Retina (tissue), 1 donor: ENCODE measurements at regions not wholly inside any gene's neighbourhood (a gene's known extent, or its start where the extent isn't known, plus 50 kb on each side); places are given as distances from the start of the nearest gene placed in this dataset.
A peak's percentile ranks its signal among the peaks of the same experiment; 100 is the strongest.
"Not testable (repeated sequence)": the region's sequence is repeated elsewhere in the genome, so short reads cannot be mapped to it uniquely, and the experiment has no call there.

Source experiments
- DNase-seq: peaks from one replicate; pipeline ENCODE4 v3.0.0-alpha.2; 2016

DNA sequence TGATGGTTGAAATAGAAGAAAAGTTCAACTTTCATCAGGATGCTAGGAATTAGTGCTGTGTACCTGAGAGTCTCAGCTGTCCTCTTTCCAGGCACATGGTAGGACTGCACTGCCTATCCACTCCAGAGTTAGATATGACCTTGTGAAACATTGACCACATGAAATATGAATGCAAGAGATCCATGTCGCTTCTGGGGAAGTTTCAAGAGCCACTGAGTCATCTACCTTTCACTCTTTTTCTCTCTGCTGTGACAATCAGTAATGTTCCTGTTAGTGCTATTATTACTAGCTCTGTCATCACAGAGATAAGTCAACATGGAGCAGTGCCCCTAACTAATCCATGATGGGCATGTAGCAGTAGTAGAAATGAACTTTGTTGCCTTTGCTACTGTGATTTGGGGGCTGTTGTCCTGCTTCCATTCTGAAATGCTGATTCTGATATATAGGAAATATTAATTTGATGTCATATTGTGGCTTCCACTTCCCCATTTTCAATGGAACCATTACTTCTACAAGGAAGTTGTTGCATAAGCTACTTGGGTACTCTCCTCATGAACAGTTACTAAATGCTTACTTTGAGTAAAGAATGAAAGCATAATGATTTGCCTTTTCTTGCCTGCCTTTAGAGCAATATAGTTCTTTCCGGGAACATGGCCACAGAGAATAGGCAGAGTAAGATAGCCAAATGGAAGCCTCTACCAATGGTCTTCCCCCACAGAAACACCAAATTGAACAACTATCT, 192.8 kb upstream of the ZNF521 start:
- no peak for DNase-seq

DNA sequence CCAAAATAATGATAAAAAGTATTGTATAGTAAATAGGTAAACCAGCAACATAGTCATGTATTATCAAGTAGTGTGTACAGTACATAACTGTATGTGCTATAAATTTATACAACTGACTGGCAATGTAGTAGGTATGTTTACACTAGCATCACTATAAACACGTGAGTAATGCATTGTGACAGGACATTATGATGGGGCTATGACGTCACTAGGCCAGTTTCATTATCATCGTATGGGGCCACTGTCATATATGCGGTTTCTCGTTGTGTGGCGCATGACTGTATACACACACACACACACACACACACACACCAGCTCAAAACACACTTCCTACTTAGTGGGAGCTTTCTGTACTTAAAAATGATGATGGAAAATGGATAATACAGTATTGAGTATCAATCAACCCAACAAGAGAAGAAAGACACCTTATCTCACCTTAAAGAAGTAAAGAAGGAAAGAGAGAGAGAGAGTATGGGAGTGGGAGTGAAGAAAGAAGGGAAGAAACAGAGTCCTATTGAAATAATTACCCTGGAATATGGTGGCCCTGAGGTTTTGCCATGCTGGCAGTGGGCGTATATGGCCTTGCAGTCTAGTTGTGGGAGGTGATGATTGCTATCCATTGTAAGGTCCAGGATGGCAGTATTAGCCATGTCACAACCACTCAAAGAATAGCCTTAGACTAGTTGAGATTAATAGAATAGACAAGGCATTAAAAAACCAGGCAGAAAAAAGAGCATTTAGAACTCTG, 186.4 kb upstream of the ZNF521 start:
- DNase-seq: no peak

DNA sequence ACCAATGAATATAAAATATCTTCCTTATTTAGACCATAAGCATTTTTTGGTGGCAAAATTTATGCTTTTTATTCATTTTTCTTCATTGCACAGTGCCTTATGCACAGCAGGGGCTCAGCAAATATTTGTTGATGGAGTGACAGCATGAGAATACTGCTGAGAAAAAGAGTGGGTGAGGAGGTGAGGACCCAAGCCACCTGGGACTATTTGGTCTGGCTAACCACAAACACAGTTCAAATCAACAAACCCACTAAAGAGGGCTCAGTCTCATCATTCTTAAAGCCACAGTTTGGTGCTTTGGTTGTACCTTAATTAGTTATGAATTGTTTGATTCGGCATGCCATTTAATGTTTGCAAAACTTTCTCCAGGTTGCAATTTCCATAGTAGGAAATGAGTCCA, 183.5 kb upstream of the ZNF521 start:
- no peak for DNase-seq

DNA sequence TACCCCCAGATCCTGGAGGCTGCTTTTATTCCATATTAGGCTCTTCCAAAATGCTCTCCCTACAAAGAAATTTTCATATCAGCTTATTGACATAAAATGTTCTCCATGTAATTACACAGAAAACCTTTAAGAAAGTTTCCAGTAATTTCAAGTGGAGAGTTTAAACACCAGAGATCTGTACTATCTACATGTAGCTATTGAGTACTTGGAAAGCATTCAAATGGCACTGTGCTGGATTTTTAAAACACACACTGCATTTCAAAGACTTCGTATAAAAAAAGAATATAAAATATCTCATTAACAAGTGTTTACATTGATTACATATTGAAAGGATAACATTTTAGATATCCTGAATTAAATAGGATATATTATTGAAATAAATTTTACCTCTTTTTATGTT, 182.4 kb upstream of the ZNF521 start:
- no peak for DNase-seq

DNA sequence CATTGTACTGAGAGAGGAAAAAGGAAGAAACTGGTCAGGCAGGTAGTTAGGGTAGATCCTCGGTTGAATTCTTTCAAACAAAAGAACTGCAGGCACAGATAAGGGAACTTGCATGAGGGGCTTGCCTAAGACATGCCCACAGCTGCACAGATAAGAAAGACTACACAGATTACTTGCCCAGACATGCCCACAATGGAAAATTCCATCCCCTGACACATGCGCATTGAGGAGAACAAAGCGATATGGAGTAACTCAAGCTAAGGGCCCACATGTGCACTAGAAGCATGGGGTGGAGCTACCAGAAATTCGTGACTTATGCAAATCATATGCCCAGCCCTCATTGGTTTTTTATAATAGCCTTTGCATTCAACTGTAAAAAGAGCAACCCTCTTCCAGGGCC, 181.3 kb upstream of the ZNF521 start:
- DNase-seq: no peak

DNA sequence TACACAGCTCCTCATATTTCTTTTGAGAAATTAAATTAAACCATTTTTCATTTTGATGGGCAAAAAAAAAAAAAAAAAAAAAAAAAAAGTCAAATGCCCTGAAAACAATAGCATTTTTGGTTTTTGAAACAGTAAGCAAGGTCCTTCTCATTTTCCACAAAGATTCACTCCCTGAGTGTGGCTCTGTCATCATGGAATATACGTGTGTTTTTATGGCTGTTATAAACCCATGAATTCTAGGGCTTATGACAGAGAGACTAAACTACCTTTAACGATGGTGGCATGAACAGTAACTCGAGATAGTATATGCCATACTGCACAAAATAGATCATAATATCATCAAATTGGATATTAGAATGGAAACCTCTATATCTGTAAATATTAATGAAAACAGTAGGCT, 179.2 kb upstream of the ZNF521 start:
- no peak for DNase-seq

DNA sequence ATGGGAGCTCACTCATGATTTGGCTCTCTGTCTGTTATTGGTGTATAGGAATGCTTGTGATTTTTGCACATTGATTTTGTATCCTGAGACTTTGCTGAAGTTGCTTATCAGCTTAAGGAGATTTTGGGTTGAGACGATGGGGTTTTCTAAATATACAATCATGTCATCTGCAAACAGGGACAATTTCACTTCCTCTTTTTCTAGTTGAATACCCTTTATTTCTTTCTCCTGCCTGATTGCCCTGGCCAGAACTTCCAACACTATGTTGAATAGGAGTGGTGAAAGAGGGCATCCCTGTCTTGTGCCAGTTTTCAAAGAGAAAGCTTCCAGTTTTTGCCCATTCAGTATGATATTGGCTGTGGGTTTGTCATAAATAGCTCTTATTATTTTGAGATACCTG, 173.8 kb upstream of the ZNF521 start:
- DNase-seq: not testable (repeated sequence)

DNA sequence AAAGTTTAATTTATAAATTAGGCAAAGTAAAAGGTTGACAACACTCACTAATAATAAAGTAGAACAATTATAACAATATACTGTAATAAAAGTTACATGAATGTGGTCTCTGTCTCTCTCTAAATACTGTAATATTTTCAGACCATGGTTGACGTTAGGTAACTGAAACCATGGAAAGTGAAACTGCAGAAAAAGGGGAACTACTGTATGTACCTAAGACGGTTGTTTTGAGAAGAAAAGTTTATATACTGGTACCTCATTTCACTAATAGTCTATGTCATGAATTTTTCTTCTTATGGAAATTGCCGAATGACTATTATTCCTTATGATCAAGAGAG, 166.7 kb upstream of the ZNF521 start:
- DNase-seq: no peak

DNA sequence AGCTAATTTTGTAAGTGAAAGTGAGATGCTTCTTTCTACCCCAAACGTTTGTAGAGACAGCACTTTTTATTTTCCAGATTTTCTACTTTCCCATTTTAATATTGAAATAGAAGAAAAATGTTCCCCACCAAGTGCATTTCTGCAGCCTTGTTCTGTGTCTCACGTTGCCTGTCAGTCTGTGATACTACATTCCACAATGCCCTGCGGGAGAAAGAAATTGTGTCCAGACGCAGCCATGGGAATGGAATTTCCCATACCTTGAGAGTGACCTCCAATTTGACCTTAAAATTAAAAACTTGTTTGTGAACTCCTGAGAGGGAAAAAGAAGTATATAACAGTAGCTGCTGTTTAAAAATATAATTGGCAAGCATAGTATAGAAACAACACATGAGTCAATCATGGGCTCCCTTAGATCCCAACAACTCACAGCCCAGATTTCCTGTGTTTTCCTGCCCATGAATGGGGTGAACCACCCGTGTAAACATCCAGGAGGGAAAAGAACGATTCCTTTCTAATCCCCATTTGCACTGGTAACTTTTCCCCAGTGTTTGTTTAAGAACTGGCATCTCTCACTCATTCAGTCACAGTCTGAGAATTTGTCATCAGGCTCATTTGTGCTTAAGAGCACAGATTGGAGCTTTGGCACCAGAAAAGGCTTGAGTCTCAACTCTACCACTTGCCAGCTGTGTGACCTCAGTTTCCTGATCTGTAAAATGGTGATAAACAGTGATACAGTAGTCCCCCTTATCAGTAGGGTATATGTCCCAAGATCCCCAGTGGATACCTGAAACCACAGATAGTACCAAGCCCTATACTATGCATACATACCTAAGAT, 166.1 kb upstream of the ZNF521 start:
- DNase-seq: no peak

DNA sequence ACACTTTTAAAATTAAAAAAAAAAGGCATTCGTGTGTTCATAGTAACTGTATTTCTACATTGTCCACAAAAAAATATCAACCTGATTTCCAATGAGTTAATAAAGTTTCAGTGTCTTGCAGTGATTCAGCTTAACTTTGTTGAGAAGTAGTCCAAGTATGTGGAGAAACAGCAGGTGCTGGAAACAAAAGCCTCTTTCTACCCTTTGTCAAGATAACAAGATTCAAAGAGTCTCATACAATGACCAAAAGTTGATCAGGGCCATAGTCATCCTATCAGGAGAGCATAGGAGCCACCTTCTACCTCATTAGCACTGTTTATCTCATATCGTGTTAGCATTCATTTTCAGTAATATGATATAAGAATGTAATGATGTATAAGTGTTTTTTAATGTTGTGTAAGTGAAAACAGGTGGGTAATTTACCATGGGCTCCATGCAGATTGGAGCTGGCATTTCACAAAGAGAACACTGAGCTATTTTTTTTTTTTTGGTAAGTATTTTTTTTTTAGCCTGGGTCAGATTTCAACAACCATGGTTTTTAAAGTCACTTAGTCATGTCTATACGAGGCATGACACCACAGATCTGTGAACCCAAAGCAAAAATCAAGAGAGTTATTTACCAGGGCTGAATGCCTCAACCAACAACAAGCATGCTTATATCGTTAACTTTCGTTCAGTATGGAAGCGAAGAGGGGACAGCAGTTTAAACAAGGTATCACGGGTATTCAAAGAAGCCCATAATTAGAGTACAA, 165.0 kb upstream of the ZNF521 start:
- DNase-seq: no peak

DNA sequence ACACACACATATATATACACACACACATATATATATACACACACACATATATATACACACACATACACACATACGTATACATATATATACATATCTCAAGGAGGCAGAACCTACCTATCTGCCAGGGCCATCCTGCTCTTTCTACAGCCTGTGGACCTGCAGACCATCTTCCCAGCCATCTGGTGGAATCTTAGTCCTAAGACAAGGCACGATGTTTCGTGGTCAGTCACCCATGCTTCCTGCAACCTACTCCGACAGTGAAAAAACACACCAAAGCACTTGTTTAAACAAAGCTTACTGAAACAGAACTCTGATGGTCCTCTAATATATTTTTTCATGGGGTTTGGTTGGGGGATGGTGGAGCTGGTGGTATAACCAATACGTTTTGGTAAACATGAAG, 164.2 kb upstream of the ZNF521 start:
- DNase-seq: no peak

DNA sequence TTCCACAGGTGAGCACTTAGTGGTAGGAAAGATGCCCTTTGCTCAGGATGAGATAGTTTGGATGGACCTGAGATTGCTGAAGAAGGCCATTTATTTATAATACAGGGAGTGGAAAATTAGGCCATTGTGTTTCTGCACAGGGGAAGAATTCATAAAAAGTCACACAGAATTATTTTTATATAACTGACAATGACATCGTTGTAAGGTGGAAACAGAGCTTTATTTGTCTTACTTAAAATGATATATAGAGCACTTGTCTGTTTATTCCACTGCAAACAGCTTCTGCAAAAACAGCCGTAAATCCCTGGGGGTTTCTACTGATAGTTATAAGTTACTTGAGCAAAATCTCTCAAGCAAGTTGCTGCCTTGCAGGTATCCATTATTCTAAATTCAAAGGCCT, 158.1 kb upstream of the ZNF521 start:
- DNase-seq: no peak

DNA sequence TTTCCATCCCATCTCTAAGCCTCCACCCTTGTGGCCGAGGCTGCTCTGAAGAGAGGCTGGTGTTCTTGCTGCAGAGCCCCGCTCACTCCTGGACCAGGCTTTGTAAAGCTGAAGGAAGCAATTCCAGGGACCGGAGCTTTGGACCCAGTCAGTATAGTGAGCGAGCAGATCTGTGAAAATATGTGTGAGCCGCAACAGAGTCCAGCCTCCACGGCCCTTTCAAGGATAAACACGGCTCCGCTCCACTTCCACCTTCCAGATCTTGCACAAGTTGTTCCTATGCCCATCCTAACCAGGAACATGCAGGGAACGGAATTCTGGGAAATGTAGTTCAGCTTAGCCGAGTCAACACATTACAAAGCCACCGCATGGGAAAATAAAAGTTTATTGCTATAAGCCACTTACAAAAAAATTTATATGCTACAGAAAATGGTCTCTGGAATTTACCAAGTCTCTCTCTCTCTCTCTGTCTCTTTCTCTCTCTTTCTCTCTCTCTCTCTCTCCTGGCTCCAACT, 151.7 kb upstream of the ZNF521 start:
- DNase-seq: peak; percentile 75

DNA sequence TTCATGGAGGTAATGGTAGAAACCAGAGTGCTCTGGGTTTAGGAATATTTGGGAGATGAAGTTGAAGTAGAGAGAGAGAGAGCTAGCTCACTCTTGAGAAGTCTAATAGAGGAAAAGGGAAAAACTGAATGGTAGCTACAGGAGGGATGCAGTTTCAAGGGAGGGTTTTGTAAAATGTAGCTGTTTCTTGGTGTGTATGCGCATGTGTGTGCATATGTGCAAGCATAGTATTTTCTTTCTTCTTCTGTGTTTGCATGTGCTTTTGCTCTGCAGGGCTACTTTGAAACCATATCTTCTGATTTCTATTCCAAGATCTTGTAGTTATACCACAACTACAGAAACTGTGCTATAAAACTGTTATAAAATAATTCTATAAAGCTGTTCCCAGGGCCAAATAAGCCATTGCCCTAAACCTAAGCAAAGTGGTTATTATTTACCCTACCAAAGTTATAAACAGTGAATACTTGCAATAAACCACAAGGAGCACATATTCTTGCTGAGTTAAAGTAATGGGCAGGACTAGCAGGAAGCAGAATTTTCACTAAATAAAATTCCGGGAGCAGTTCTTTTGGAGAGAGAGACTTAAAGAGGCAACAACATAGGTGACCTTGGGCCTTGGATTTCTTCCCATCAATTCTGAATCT, 145.3 kb upstream of the ZNF521 start:
- no peak for DNase-seq

DNA sequence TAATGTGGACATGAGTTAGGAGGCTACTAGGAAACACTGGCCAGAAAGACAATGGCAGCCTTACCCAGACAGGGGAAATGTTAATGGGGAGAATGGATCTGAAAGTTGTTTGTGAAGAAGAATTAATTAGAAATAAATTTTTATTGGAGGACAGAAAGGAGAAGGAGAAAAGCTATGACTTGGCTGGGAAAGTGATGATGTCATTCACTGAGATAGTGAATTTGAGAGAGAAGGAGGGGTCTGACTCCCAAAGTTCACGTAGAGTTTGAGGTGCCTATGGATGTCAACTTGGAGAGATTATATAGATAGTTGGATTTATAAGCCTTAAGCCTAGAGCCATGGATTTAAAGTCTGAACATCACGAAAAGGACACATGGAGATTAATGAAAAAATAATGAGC, 144.6 kb upstream of the ZNF521 start:
- no peak for DNase-seq

DNA sequence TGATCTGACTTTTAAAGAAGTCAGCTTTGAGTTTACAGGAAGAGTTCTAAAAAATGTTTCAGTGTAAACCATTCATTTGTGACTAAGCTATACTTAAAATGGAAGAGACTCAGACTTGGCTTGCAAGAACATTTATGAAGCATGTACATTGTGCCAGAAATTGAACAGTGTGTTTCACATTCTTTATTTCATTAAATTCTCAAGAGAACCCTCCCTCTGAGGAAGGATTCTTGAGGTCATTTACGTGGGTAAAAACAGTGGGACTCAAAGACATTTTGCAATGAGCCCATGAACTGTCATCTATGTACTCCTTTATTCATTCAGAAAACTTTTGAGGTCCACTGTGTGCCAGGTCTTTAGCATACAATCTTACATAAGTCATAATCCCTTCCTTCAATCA, 143.6 kb upstream of the ZNF521 start:
- DNase-seq: no peak

DNA sequence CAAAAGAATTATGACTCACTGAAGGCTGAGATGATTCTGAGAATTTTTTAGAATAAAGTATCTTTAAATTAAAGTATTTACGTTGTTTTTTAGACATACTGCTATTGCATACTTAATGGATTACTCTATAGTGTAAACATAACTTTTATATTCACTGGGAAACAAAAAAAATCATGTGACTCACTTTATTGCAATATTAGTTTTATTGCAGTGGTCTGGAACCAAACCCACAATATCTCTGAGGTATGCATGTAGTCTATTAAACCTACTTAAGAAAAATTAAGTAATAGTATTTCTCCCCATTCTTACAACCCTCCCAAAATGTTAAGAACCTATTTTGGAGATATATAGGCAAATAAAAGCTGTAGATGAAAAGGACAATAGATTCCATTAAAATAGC, 142.9 kb upstream of the ZNF521 start:
- no peak for DNase-seq

DNA sequence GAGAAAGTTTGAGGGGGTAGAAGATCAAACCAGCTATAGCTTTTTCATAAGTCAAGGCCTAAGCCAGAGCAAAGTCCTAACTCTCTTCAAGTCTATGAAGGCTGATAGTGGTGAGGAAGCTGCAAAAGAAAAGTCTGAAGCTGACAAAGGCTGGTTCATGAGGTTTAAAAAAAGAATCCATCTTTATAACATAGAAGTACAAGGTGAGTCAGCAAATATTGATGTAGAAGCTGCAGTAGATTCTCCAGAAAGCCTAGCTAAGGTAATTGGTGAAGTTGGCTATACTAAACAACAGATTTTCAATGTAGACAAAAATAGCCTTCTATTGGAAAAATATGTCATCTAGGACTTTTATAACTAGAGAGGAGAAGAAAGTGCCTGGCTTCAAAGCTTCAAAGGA, 141.4 kb upstream of the ZNF521 start:
- DNase-seq: no peak

DNA sequence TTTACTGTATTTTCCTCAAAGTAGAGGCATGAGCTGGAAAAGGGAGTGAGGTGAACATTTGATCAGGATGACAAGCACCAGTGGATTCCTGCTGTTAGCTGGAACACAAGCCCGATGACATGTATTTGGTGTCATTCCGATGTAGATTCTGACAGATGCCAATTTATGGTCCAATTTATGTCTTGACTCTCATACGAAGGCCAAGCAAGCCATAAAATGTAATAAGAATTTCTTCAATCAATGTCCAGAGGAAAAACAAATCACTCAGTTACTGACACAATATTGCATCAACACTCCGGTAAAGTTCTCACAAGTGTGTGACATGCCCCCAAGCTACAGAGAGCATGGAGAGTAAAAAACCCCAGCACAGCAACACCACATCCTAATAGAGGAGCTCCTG, 138.3 kb upstream of the ZNF521 start:
- no peak for DNase-seq

DNA sequence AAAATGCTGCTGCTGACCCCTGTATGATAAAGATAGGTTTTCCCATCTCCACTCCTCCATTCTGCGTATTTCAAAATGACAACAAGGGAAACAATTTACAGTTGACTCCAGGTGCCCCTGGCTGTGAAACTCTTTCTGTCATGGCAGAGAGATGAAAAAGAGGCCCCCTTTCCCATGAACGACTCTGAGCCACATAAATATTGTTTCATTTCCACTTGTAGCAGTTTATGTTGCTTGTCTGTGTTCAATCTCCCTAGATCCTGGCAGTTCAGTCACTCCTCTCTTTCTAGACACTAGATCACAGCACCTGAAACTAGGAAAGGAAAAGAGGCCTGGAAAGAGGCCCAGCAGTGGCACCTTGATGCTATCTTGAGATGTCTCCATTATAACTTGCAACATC, 121.0 kb upstream of the ZNF521 start:
- no peak for DNase-seq

DNA sequence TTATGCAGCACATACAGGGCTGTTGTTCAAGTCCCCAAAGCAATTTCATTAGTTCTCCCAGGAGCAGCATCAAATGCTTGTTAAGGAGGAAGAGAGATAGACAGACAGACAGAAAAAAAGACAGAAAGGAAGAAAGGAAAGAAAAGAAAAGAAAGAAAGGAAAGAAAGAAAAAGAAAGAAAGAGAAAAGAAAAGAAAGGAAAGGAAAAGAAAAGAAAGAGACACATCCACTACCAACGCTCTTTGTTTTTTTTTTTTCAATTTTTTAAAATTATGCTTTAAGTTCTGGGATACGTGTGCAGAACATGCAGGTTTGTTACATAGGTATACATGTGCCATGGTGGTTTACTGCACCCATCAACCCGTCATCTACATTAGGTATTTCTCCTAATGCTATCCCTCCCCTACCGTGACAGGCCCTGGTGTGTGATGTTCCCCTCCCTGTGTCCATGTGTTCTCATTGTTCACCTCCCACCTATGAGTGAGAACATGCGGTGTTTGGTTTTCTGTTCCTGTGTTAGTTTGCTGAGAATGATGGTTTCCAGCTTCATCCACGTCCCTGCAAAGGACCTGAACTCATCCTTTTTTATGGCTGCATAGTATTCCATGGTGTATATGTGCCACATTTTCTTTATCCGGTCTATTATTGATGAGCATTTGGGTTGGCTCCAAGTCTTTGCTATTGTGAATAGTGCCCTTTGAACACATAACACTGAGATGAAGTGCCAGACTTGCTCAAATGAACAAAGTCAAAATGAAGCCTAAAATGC, 119.0 kb upstream of the ZNF521 start:
- DNase-seq: not testable (repeated sequence)

DNA sequence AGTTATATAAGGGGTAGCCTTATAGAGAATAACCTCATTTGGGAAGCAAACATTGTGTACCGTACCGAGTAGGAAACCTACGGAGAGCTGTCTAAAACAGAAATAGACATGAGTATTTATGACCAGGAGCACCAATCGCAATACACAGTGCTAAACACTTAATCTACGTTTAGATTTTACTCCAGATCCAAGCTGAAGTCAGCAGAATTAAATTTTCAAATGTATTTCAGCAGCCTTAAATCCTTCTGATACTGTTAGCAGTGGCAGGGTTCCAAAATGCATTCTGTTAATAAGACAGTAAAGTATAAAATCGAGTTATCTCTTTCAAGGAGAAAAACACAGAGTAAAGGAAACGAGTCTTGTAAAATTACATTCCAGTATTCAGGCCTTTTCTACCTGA, 118.1 kb upstream of the ZNF521 start:
- DNase-seq: no peak
